ENCODE measurements at regions not wholly inside any gene's neighbourhood (a gene's known extent, or its start where the extent isn't known, plus 50 kb on each side); places are given as distances from the start of the nearest gene placed in this dataset.

- no peak for TF ChIP-seq CTCF (IDR thresholded peaks at IDR 0.05 in 2 of 3, conservative IDR thresholded peaks at IDR 0.05 in 1 of 3; ENCODE audit: borderline replicate concordance in 1 of 3, insufficient read depth in 1 of 3, low read depth in 2 of 3, low read length in 2 of 3)
- no peak for TF ChIP-seq POLR2AphosphoS5 (IDR thresholded peaks at IDR 0.05; ENCODE audit: low read depth, low read length)
- no peak for TF ChIP-seq RAD21 (IDR thresholded peaks at IDR 0.05; ENCODE audit: low read depth)
- no peak for TF ChIP-seq SIN3A (IDR thresholded peaks at IDR 0.05; ENCODE audit: low read depth)
- no peak for TF ChIP-seq SP1 (IDR thresholded peaks at IDR 0.05; ENCODE audit: low read depth)
- TF ChIP-seq ZNF274 (IDR thresholded peaks at IDR 0.05; ENCODE audit: low read depth, low read length) = no peak
- no peak for TF ChIP-seq SRF (IDR thresholded peaks at IDR 0.05; ENCODE audit: low read depth)
- TF ChIP-seq ZFX (IDR thresholded peaks at IDR 0.05) = no peak
- no peak for TF ChIP-seq ATF3 (IDR thresholded peaks at IDR 0.05)
Measured at GRCh38 chr3:150293401-150294001, 114.6 kb upstream of the TSC22D2 start (continued).

GRCh38 chr3:150292891-150293290 is 115.2 kb upstream of the TSC22D2 start:
- H4K20me1 ChIP-seq (ENCODE audit: insufficient read depth) = no peaks in the 10 kb centered on the region
- no peak for DNase-seq (ENCODE audit: low read depth, low spot score)
- H3K9me3 ChIP-seq (ENCODE audit: control insufficient read depth in 1 of 2, insufficient read depth in 1 of 2, low read depth in 1 of 2, low read length in 2 of 2) = no peaks in the 10 kb centered on the region
- no peaks in the 10 kb centered on the region for H3K79me2 ChIP-seq (ENCODE audit: insufficient read depth, low read length)
- ATAC-seq = no peak
- peak overlapping the region; percentile 4 for H2AFZ ChIP-seq (ENCODE audit: low read depth, low read length, poor library complexity, severe bottlenecking)
- intact Hi-C loops (cut with micrococcal nuclease) = no loop called here
- H3K4me3 ChIP-seq (replicated peaks in 1 of 2; ENCODE audit: low read depth in 1 of 2, low read length in 2 of 2) = no peak overlapping the region
- BruUV-seq (replicated peaks) = no TSS peak
- H3K9ac ChIP-seq (ENCODE audit: low read length) = no peak overlapping the region
- H3K4me1 ChIP-seq (ENCODE audit: control insufficient read depth in 1 of 2, insufficient read depth in 2 of 2, low read length in 2 of 2) = peaks cover 0 to 4% of the 10 kb centered on the region in 2 experiments; a peak in 1 of 4 replicates
- no peaks in the 10 kb centered on the region for H3K27me3 ChIP-seq (ENCODE audit: insufficient read depth, low read length)
- no peak overlapping the region for H3K4me2 ChIP-seq (ENCODE audit: low read length)
- no peaks in the 10 kb centered on the region for H3K9me2 ChIP-seq (ENCODE audit: insufficient read depth)
- H3K36me3 ChIP-seq (ENCODE audit: control insufficient read depth in 1 of 2, insufficient read depth in 2 of 2, low read length in 2 of 2) = no peaks in the 10 kb centered on the region
- ChIA-PET RAD21 (ENCODE audit: low non-redundant PET in 1 of 2, low total read pairs in 2 of 2, uncharacterized antibody in 2 of 2, unreplicated experiment in 2 of 2) (no interaction called here), CTCF (interaction anchor here (1.3 kb wide), 1 partner anchor 11 kb away, joined by 3 read pairs; no protein-coding TSS in a partner anchor), POLR2A (interaction anchor here (0.7 kb wide), 1 partner anchor 717 kb away, joined by 3 read pairs; no protein-coding TSS in a partner anchor)
- TF ChIP-seq CEBPB (IDR thresholded peaks at IDR 0.05; ENCODE audit: low read depth) (no peak), EGR1 (IDR thresholded peaks at IDR 0.05; ENCODE audit: low read depth) (no peak), EZH2phosphoT487 (IDR thresholded peaks at IDR 0.05; ENCODE audit: borderline replicate concordance) (no peak), MAX (IDR thresholded peaks at IDR 0.05) (no peak), RAD21 (IDR thresholded peaks at IDR 0.05; ENCODE audit: low read depth) (no peak), EZH2 (IDR thresholded peaks at IDR 0.05) (no peak), JUND (IDR thresholded peaks at IDR 0.05) (no peak), SRF (IDR thresholded peaks at IDR 0.05; ENCODE audit: low read depth) (no peak), POLR2AphosphoS5 (IDR thresholded peaks at IDR 0.05; ENCODE audit: low read depth, low read length) (no peak), ZBTB33 (IDR thresholded peaks at IDR 0.05; ENCODE audit: extremely low read depth, insufficient replicate concordance, low read length) (no peak), POLR2A (IDR thresholded peaks at IDR 0.05; ENCODE audit: borderline replicate concordance, extremely low read depth, insufficient read depth, insufficient read length) (no peak), ZFX (IDR thresholded peaks at IDR 0.05) (no peak), SIN3A (IDR thresholded peaks at IDR 0.05; ENCODE audit: low read depth) (no peak)
- H3K27ac ChIP-seq (ENCODE audit: low read depth, low read length) = no peak overlapping the region

Measured in HCT116 (cell line).